Smooth muscle cell (in vitro differentiated cells): ENCODE measurements at regions not wholly inside any gene's neighbourhood (a gene's known extent, or its start where the extent isn't known, plus 50 kb on each side); places are given as distances from the start of the nearest gene placed in this dataset.

Experiments
- DNase-seq: peaks from one replicate; lab custom pipeline; 2025; ENCODE audit not compliant: unreplicated experiment; lab: John Stamatoyannopoulos, UW
- H2AFZ ChIP-seq: fragments of 200-600 bp; sonication (generic); 2 replicates; pipeline ENCODE4 v1.6.0; 2016; ENCODE audit warnings: antibody characterized with exemption, low read depth, mild to moderate bottlenecking
- H3F3A ChIP-seq: fragments of 200-600 bp; sonication (generic); 2 replicates; pipeline ENCODE4 v1.6.0; 2017; ENCODE audit warnings: antibody characterized with exemption, low read depth
- H3K27ac ChIP-seq: fragments of 200-600 bp; sonication (generic); 2 replicates; pipeline ENCODE4 v1.5.1; 2016; ENCODE audit warnings: low read depth, mild to moderate bottlenecking
- H3K27me3 ChIP-seq: fragments of 200-600 bp; sonication (generic); 2 replicates; pipeline ENCODE4 v1.6.1; 2016; ENCODE audit warnings: low read depth, mild to moderate bottlenecking
- H3K36me3 ChIP-seq: fragments of 200-600 bp; sonication (generic); 2 replicates; pipeline ENCODE4 v1.5.1; 2016; ENCODE audit warnings: low read depth
- H3K4me1 ChIP-seq: fragments of 200-600 bp; sonication (generic); 2 replicates; pipeline ENCODE4 v1.5.1; 2016; ENCODE audit warnings: low read depth
- H3K4me2 ChIP-seq: fragments of 200-600 bp; sonication (generic); 2 replicates; pipeline ENCODE4 v1.6.0; 2016; ENCODE audit warnings: mild to moderate bottlenecking
- H3K4me3 ChIP-seq: fragments of 200-600 bp; sonication (generic); 2 replicates; pipeline ENCODE4 v1.5.1; 2016; ENCODE audit warnings: mild to moderate bottlenecking
- H3K79me2 ChIP-seq: fragments of 200-600 bp; sonication (generic); 2 replicates; pipeline ENCODE4 v1.6.0; 2016; ENCODE audit warnings: low read depth, mild to moderate bottlenecking
- H3K9ac ChIP-seq: fragments of 200-600 bp; sonication (generic); 2 replicates; pipeline ENCODE4 v1.6.0; 2016; ENCODE audit warnings: low read depth
- H3K9me3 ChIP-seq: fragments of 200-600 bp; sonication (generic); replicated peaks from 2 replicates; pipeline ENCODE4 v1.5.1; 2016; ENCODE audit warnings: low read depth
- H4K20me1 ChIP-seq: fragments of 200-600 bp; sonication (generic); 2 replicates; pipeline ENCODE4 v1.6.0; 2016; ENCODE audit warnings: low read depth
- WGBS: methylation state at CpG from one replicate; pipeline ENCODE4 v1.1.7; 2016; ENCODE audit warnings: low lambda C conversion rate; 5-methylcytosine and 5-hydroxymethylcytosine counted together
- TF ChIP-seq, protein P1 (sequence below): fragments of 200-600 bp; sonication (generic); IDR thresholded peaks from 2 replicates; pipeline ENCODE4 v1.5.1; 2017; ENCODE audit warnings: borderline replicate concordance, mild to moderate bottlenecking, antibody characterized with exemption; ENCODE audit not compliant: insufficient read depth, poor library complexity, severe bottlenecking

DNA sequence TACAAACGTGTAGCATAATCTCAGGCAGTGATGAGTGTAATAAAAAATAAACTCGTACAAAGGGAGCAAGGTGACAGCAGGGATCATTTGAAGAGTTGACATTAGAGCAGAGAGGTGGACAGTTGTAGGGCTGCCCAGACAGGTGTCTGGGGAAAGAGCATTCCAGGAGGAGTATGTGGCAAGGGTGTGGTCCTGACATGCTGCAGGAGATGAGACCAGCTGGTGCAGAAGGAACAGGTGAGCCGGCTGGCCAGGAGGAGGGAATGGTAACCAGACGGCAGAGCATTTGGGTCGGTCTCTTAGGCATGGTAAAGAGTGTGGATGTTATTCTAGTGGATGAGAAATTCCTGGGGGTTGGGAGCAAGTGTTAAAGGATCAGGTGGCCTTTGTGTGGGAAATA, 306.3 kb downstream of the LMX1A start:
- Histone ChIP-seq H3K9ac (no peak overlapping the region), H3F3A (no peaks in the 10 kb centered on the region), H3K36me3 (no peaks in the 10 kb centered on the region), H3K27me3 (no peaks in the 10 kb centered on the region), H3K9me3 (no peaks in the 10 kb centered on the region), H3K27ac (no peak overlapping the region), H4K20me1 (no peaks in the 10 kb centered on the region), H3K4me3 (no peak overlapping the region), H3K4me1 (peaks cover 9% of the 10 kb centered on the region), H2AFZ (no peak overlapping the region), H3K4me2 (no peak overlapping the region), H3K79me2 (no peaks in the 10 kb centered on the region)
- TF ChIP-seq, protein P1, sequence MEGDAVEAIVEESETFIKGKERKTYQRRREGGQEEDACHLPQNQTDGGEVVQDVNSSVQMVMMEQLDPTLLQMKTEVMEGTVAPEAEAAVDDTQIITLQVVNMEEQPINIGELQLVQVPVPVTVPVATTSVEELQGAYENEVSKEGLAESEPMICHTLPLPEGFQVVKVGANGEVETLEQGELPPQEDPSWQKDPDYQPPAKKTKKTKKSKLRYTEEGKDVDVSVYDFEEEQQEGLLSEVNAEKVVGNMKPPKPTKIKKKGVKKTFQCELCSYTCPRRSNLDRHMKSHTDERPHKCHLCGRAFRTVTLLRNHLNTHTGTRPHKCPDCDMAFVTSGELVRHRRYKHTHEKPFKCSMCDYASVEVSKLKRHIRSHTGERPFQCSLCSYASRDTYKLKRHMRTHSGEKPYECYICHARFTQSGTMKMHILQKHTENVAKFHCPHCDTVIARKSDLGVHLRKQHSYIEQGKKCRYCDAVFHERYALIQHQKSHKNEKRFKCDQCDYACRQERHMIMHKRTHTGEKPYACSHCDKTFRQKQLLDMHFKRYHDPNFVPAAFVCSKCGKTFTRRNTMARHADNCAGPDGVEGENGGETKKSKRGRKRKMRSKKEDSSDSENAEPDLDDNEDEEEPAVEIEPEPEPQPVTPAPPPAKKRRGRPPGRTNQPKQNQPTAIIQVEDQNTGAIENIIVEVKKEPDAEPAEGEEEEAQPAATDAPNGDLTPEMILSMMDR, result no peak
- no peak for DNase-seq
- 81% methylated on average over 5 of the region's 5 CpGs for WGBS

DNA sequence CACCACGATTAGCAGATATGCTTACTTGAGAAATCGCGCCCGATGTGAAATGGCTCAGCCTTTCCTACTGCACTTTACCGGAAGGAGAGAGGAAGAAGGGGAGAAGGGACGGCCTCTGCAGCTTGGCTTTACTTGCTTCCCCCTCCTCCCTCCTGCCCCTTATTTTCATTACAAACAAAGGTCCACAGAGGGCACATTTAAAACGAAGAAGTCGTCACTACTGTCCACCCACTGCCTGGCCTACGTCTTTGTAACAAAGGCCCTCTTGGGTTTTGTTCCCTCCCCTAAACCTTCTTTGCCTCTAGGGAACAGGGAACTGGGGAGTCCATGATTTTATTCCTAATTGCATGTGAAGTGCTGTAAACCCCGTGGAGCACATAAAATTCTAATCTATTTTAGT, 308.5 kb downstream of the LMX1A start:
- Histone ChIP-seq H3F3A (no peaks in the 10 kb centered on the region), H3K4me1 (peaks cover 4% of the 10 kb centered on the region), H3K9me3 (no peaks in the 10 kb centered on the region), H3K9ac (no peak overlapping the region), H3K36me3 (no peaks in the 10 kb centered on the region), H2AFZ (no peak overlapping the region), H3K79me2 (no peaks in the 10 kb centered on the region), H3K4me3 (no peak overlapping the region), H3K27ac (no peak overlapping the region), H3K4me2 (no peak overlapping the region), H3K27me3 (no peaks in the 10 kb centered on the region), H4K20me1 (no peaks in the 10 kb centered on the region)
- 64% methylated on average over 10 of the region's 10 CpGs for WGBS
- TF ChIP-seq, protein P1, result no peak
- DNase-seq, result no peak

DNA sequence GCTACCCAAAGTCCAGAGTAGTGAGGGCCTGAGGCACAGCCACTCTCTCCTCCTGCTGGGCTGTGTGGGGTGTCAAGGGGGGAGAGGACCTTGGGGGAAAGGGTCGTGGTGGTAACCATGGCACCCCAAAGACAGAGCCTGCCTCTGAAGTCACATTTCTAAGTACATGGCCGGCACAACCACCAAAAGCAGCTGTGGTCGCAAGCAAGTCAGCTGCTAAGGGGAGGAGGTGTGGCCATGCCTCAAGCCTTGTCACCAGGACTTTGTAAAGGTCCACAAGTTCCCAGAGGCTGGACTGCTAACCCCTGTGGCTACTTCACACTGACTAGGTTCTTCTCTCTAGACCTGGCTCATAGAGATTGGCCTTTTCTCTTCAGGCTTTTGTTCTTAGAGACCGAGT, 310.6 kb downstream of the LMX1A start:
- Histone ChIP-seq H4K20me1 (no peaks in the 10 kb centered on the region), H3K4me1 (peaks cover 4% of the 10 kb centered on the region), H3K79me2 (no peaks in the 10 kb centered on the region), H3F3A (no peaks in the 10 kb centered on the region), H3K27me3 (no peaks in the 10 kb centered on the region), H2AFZ (no peak overlapping the region), H3K27ac (no peak overlapping the region), H3K9ac (no peak overlapping the region), H3K9me3 (no peaks in the 10 kb centered on the region), H3K4me2 (no peak overlapping the region), H3K4me3 (no peak overlapping the region), H3K36me3 (no peaks in the 10 kb centered on the region)
- DNase-seq, result no peak
- WGBS, result 94% methylated on average over 4 of the region's 4 CpGs
- TF ChIP-seq, protein P1, result no peak

DNA sequence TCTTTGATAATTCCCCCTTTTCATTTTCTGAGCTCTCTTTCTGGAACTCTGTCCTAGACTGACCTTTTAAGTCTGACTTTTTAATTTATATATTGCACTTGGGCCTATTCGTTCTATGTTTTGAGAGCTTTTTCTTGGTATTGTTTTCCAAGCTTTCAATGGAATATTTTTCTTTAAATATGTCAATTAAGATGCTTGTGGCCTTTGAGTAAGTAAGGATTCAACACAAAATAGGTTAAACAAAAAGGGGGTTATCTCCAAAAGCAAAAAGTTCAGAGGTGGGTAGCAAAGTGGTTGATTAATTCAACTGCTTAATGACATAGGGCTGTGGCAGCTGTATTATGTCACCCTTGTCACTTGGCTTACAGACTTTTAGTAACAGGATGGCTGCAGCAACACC, 315.9 kb downstream of the LMX1A start:
- Histone ChIP-seq H3K4me2 (no peak overlapping the region), H3K27me3 (no peaks in the 10 kb centered on the region), H4K20me1 (no peaks in the 10 kb centered on the region), H3F3A (no peaks in the 10 kb centered on the region), H3K4me1 (no peaks in the 10 kb centered on the region), H3K27ac (no peak overlapping the region), H3K4me3 (no peak overlapping the region), H2AFZ (no peak overlapping the region), H3K36me3 (no peaks in the 10 kb centered on the region), H3K9me3 (no peaks in the 10 kb centered on the region), H3K79me2 (no peaks in the 10 kb centered on the region), H3K9ac (no peak overlapping the region)
- 71% methylated on average over 1 of the region's 1 CpG for WGBS
- TF ChIP-seq, protein P1, result no peak
- DNase-seq, result no peak
